ENCODE measurements at regions not wholly inside any gene's neighbourhood (a gene's known extent, or its start where the extent isn't known, plus 50 kb on each side); places are given as distances from the start of the nearest gene placed in this dataset.

GRCh38 chr16:72502594-72503005 is 330.6 kb upstream of the PMFBP1 start:
- Histone ChIP-seq H4K20me1 (ENCODE audit: insufficient read depth, low read length) (no peaks in the 10 kb centered on the region), H3K79me2 (ENCODE audit: insufficient read depth, low read length) (no peaks in the 10 kb centered on the region), H3K4me3 (ENCODE audit: insufficient read depth, low read length) (no peak overlapping the region), H3K9me3 (ENCODE audit: low read depth, low read length) (no peaks in the 10 kb centered on the region), H3K27ac (ENCODE audit: low read depth, low read length) (no peak overlapping the region), H3K4me1 (ENCODE audit: insufficient read depth, low read length) (no peaks in the 10 kb centered on the region), H3K27me3 (ENCODE audit: insufficient read depth, low read length) (no peaks in the 10 kb centered on the region), H3K36me3 (ENCODE audit: insufficient read depth, low read length) (no peaks in the 10 kb centered on the region), H2AFZ (ENCODE audit: low read length) (peak overlapping the region; percentile 43), H3K4me2 (ENCODE audit: insufficient read depth, low read length) (no peak overlapping the region)
- TF ChIP-seq CTCF (IDR thresholded peaks at IDR 0.05; ENCODE audit: extremely low read depth, low read depth, low read length), result no peak
- DNase-seq (ENCODE audit: insufficient read length, low spot score, missing footprints), result peak; percentile 42

- Histone ChIP-seq H3K9me3 (ENCODE audit: low read depth, low read length) (no peaks in the 10 kb centered on the region), H3K27me3 (ENCODE audit: insufficient read depth, low read length) (no peaks in the 10 kb centered on the region), H3K27ac (ENCODE audit: low read depth, low read length) (no peak overlapping the region), H3K36me3 (ENCODE audit: insufficient read depth, low read length) (no peaks in the 10 kb centered on the region), H3K79me2 (ENCODE audit: insufficient read depth, low read length) (no peaks in the 10 kb centered on the region), H3K4me1 (ENCODE audit: insufficient read depth, low read length) (no peaks in the 10 kb centered on the region), H3K4me2 (ENCODE audit: insufficient read depth, low read length) (no peak overlapping the region), H4K20me1 (ENCODE audit: insufficient read depth, low read length) (no peaks in the 10 kb centered on the region), H3K4me3 (ENCODE audit: insufficient read depth, low read length) (no peak overlapping the region), H2AFZ (ENCODE audit: low read length) (peak overlapping the region; percentile 43)
- TF ChIP-seq CTCF (IDR thresholded peaks at IDR 0.05; ENCODE audit: extremely low read depth, low read depth, low read length), result peak; percentile 92
- peak; percentile 93 for DNase-seq (ENCODE audit: insufficient read length, low spot score, missing footprints)
Observed at GRCh38 chr16:72501739-72502593, 330.0 kb upstream of the PMFBP1 start.

GRCh38 chr16:72500545-72500944 is 328.6 kb upstream of the PMFBP1 start:
- DNase-seq (ENCODE audit: insufficient read length, low spot score, missing footprints), result no peak
- no peaks in the 10 kb centered on the region for H3K9me3 ChIP-seq (ENCODE audit: low read depth, low read length)
- no peaks in the 10 kb centered on the region for H3K4me1 ChIP-seq (ENCODE audit: insufficient read depth, low read length)
- no peak overlapping the region for H3K4me2 ChIP-seq (ENCODE audit: insufficient read depth, low read length)
- H3K79me2 ChIP-seq (ENCODE audit: insufficient read depth, low read length), result no peaks in the 10 kb centered on the region
- H3K27me3 ChIP-seq (ENCODE audit: insufficient read depth, low read length), result no peaks in the 10 kb centered on the region
- no peak overlapping the region for H3K4me3 ChIP-seq (ENCODE audit: insufficient read depth, low read length)
- H4K20me1 ChIP-seq (ENCODE audit: insufficient read depth, low read length), result no peaks in the 10 kb centered on the region
- H3K27ac ChIP-seq (ENCODE audit: low read depth, low read length), result no peak overlapping the region
- H3K36me3 ChIP-seq (ENCODE audit: insufficient read depth, low read length), result no peaks in the 10 kb centered on the region
- TF ChIP-seq CTCF (IDR thresholded peaks at IDR 0.05; ENCODE audit: extremely low read depth, low read depth, low read length), result no peak
- H2AFZ ChIP-seq (ENCODE audit: low read length), result no peak overlapping the region

GRCh38 chr16:72493716-72494415 is 321.9 kb upstream of the PMFBP1 start:
- Histone ChIP-seq H3K4me2 (ENCODE audit: insufficient read depth, low read length) (peak overlapping the region; percentile 80), H3K27ac (ENCODE audit: low read depth, low read length) (peak overlapping the region; percentile 84), H3K9me3 (ENCODE audit: low read depth, low read length) (no peaks in the 10 kb centered on the region), H3K79me2 (ENCODE audit: insufficient read depth, low read length) (no peaks in the 10 kb centered on the region), H4K20me1 (ENCODE audit: insufficient read depth, low read length) (no peaks in the 10 kb centered on the region), H3K27me3 (ENCODE audit: insufficient read depth, low read length) (no peaks in the 10 kb centered on the region), H3K36me3 (ENCODE audit: insufficient read depth, low read length) (no peaks in the 10 kb centered on the region), H3K4me1 (ENCODE audit: insufficient read depth, low read length) (peaks cover 11% of the 10 kb centered on the region), H2AFZ (ENCODE audit: low read length) (no peak overlapping the region), H3K4me3 (ENCODE audit: insufficient read depth, low read length) (peak overlapping the region; percentile 49)
- no peak for TF ChIP-seq CTCF (IDR thresholded peaks at IDR 0.05; ENCODE audit: extremely low read depth, low read depth, low read length)
- DNase-seq (ENCODE audit: insufficient read length, low spot score, missing footprints), result peak; percentile 86
